COR-L47 (cell line): ENCODE measurements at regions not wholly inside any gene's neighbourhood (a gene's known extent, or its start where the extent isn't known, plus 50 kb on each side); places are given as distances from the start of the nearest gene placed in this dataset.
"Not testable (repeated sequence)": the region's sequence is repeated elsewhere in the genome, so short reads cannot be mapped to it uniquely, and the experiment has no call there.

ENCODE experiments used
- DNase-seq: peaks from one replicate; lab custom pipeline; 2025; lab: John Stamatoyannopoulos, UW

- DNase-seq, result not testable (repeated sequence)
Observed at GRCh38 chrY:18599606-18600005, 53.1 kb downstream of the HSFY1 start.

GRCh38 chrY:18601287-18601686 lies 54.8 kb downstream of the HSFY1 start:
- not testable (repeated sequence) for DNase-seq

- DNase-seq, result not testable (repeated sequence)
Observed at GRCh38 chrY:18606251-18606650, 59.7 kb downstream of the HSFY1 start.

GRCh38 chrY:18608205-18608604 lies 61.7 kb downstream of the HSFY1 start:
- DNase-seq, result not testable (repeated sequence)

- DNase-seq, result not testable (repeated sequence)
Observed at GRCh38 chrY:18615809-18616208, 69.3 kb downstream of the HSFY1 start.

- not testable (repeated sequence) for DNase-seq
Observed at GRCh38 chrY:18629805-18630516, 83.4 kb downstream of the HSFY1 start.

- DNase-seq, result not testable (repeated sequence)
Observed at GRCh38 chrY:18630571-18630970, 84.1 kb downstream of the HSFY1 start.

GRCh38 chrY:18631610-18632009 lies 85.1 kb downstream of the HSFY1 start:
- DNase-seq, result not testable (repeated sequence)

- no peak for DNase-seq
Observed at GRCh38 chrY:18650746-18651145, 104.2 kb downstream of the HSFY1 start.

GRCh38 chrY:18664559-18664958 lies 109.0 kb downstream of the HSFY2 start:
- DNase-seq, result no peak

- DNase-seq, result peak; percentile 22
Observed at GRCh38 chrY:18669790-18670189, 103.7 kb downstream of the HSFY2 start.

GRCh38 chrY:18671970-18672369 lies 101.6 kb downstream of the HSFY2 start:
- no peak for DNase-seq

GRCh38 chrY:18686027-18686426 lies 87.5 kb downstream of the HSFY2 start:
- DNase-seq, result not testable (repeated sequence)

GRCh38 chrY:18688362-18688761 lies 85.2 kb downstream of the HSFY2 start:
- DNase-seq, result not testable (repeated sequence)

GRCh38 chrY:18689420-18689819 lies 84.1 kb downstream of the HSFY2 start:
- not testable (repeated sequence) for DNase-seq

GRCh38 chrY:18689890-18690593 lies 83.5 kb downstream of the HSFY2 start:
- DNase-seq, result not testable (repeated sequence)

GRCh38 chrY:18696788-18697187 lies 76.7 kb downstream of the HSFY2 start:
- not testable (repeated sequence) for DNase-seq

GRCh38 chrY:18704198-18704597 lies 69.3 kb downstream of the HSFY2 start:
- not testable (repeated sequence) for DNase-seq

- DNase-seq, result not testable (repeated sequence)
Observed at GRCh38 chrY:18711785-18712184, 61.8 kb downstream of the HSFY2 start.

- DNase-seq, result not testable (repeated sequence)
Observed at GRCh38 chrY:18713760-18714159, 59.8 kb downstream of the HSFY2 start.

GRCh38 chrY:18718714-18719113 lies 54.8 kb downstream of the HSFY2 start:
- not testable (repeated sequence) for DNase-seq

- DNase-seq, result not testable (repeated sequence)
Observed at GRCh38 chrY:18720395-18720794, 53.1 kb downstream of the HSFY2 start.
